ENCODE measurements at regions not wholly inside any gene's neighbourhood (a gene's known extent, or its start where the extent isn't known, plus 50 kb on each side); places are given as distances from the start of the nearest gene placed in this dataset.

DNA sequence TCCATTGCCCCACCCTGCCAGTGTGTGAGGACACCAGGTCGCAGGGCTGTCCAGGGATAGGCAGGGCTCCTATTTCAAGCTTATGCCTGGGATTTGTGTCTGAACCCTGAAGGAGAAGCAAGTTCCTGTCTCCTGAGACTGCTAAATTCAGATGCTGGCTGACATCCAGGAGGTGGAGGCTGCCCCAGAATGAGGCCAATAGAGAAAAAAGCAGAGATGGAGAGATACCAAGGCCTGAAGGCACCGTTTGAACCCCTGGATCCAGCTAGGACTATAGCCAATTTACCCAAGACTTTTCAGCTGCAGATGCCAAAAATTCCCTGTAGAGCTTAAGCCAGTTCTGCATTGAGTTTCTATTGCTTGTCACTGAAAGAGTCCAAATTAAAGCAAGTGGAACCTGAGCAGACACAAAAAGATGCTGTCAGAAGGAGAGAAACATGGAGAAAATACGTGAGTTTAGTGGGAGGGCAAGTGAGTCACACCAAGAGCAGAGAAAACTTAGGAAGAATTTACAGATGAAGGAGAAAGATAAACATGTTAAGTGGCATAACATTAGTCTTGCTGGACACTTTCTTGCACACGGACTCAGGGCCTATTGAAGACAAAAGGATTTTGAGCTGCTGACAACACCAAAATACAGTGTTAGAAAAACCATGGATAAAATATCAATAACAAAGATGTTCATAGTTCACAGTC, 148.6 kb downstream of the CNTN3 start:
- TF ChIP-seq, protein P1, sequence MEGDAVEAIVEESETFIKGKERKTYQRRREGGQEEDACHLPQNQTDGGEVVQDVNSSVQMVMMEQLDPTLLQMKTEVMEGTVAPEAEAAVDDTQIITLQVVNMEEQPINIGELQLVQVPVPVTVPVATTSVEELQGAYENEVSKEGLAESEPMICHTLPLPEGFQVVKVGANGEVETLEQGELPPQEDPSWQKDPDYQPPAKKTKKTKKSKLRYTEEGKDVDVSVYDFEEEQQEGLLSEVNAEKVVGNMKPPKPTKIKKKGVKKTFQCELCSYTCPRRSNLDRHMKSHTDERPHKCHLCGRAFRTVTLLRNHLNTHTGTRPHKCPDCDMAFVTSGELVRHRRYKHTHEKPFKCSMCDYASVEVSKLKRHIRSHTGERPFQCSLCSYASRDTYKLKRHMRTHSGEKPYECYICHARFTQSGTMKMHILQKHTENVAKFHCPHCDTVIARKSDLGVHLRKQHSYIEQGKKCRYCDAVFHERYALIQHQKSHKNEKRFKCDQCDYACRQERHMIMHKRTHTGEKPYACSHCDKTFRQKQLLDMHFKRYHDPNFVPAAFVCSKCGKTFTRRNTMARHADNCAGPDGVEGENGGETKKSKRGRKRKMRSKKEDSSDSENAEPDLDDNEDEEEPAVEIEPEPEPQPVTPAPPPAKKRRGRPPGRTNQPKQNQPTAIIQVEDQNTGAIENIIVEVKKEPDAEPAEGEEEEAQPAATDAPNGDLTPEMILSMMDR (IDR thresholded peaks at IDR 0.05), result no peak
- TF ChIP-seq POLR2A (IDR thresholded peaks at IDR 0.05) (no peak), POLR2AphosphoS5 (IDR thresholded peaks at IDR 0.05) (no peak)

All from prostate gland (tissue), 2 donors.